ENCODE measurements at regions not wholly inside any gene's neighbourhood (a gene's known extent, or its start where the extent isn't known, plus 50 kb on each side); places are given as distances from the start of the nearest gene placed in this dataset.
"Not testable (repeated sequence)": the region's sequence is repeated elsewhere in the genome, so short reads cannot be mapped to it uniquely, and the experiment has no call there.

- no peak for DNase-seq
These were observed 129.4 kb downstream of the IBTK start for GRCh38 chr6:82118150-82118562.

GRCh38 chr6:82114748-82115147, 132.8 kb downstream of the IBTK start:
- no peak for DNase-seq

- no peak for DNase-seq
These were observed 134.3 kb downstream of the IBTK start for GRCh38 chr6:82113231-82113630.

- no peak for DNase-seq
These were observed 135.7 kb downstream of the IBTK start for GRCh38 chr6:82111818-82112217.

GRCh38 chr6:82111114-82111513, 136.4 kb downstream of the IBTK start:
- DNase-seq, result no peak

GRCh38 chr6:82103171-82103570, 144.4 kb downstream of the IBTK start:
- DNase-seq, result not testable (repeated sequence)

- DNase-seq, result not testable (repeated sequence)
These were observed 146.0 kb downstream of the IBTK start for GRCh38 chr6:82101374-82102114.

GRCh38 chr6:82100763-82101162, 146.8 kb downstream of the IBTK start:
- not testable (repeated sequence) for DNase-seq

GRCh38 chr6:82097676-82098075, 149.9 kb downstream of the IBTK start:
- no peak for DNase-seq

GRCh38 chr6:82095091-82095490, 152.5 kb downstream of the IBTK start:
- no peak for DNase-seq

GRCh38 chr6:82094166-82094806, 153.3 kb downstream of the IBTK start:
- DNase-seq, result no peak

- no peak for DNase-seq
These were observed 158.4 kb downstream of the IBTK start for GRCh38 chr6:82088978-82089771.

- no peak for DNase-seq
These were observed 160.6 kb downstream of the IBTK start for GRCh38 chr6:82086944-82087343.

GRCh38 chr6:82085701-82086100, 161.8 kb downstream of the IBTK start:
- DNase-seq, result no peak

GRCh38 chr6:82084324-82084920, 163.1 kb downstream of the IBTK start:
- DNase-seq, result no peak

- DNase-seq, result no peak
These were observed 163.9 kb downstream of the IBTK start for GRCh38 chr6:82083646-82084045.

GRCh38 chr6:82080767-82081166, 166.8 kb downstream of the IBTK start:
- DNase-seq, result no peak

GRCh38 chr6:82078286-82078908, 169.1 kb downstream of the IBTK start:
- DNase-seq, result no peak

- DNase-seq, result no peak
These were observed 170.6 kb downstream of the IBTK start for GRCh38 chr6:82076916-82077315.

- DNase-seq, result no peak
These were observed 173.0 kb downstream of the IBTK start for GRCh38 chr6:82074556-82074955.

- DNase-seq, result no peak
These were observed 174.1 kb downstream of the IBTK start for GRCh38 chr6:82073484-82073883.

- no peak for DNase-seq
These were observed 174.8 kb downstream of the IBTK start for GRCh38 chr6:82072751-82073150.

GRCh38 chr6:82072121-82072521, 175.4 kb downstream of the IBTK start:
- DNase-seq, result no peak

Data from activated T-cell treated with anti-CD3 and anti-CD28 coated beads, Interleukin-2, amount 50 U/mL, for 48 hours (primary cell).